HG02623 (cell line): ENCODE measurements at regions not wholly inside any gene's neighbourhood (a gene's known extent, or its start where the extent isn't known, plus 50 kb on each side); places are given as distances from the start of the nearest gene placed in this dataset.
A peak's percentile ranks its signal among the peaks of the same experiment; 100 is the strongest.
"Not testable (repeated sequence)": the region's sequence is repeated elsewhere in the genome, so short reads cannot be mapped to it uniquely, and the experiment has no call there.

Source experiments
- ATAC-seq: cut with Tn5 transposase; IDR thresholded peaks from one replicate; pipeline ENCODE4 v1.9.1; 2021; ENCODE audit warnings: moderate library complexity; ENCODE audit not compliant: unreplicated experiment

- no peak for ATAC-seq
Measured at GRCh38 chr6:27854421-27854820, 57.8 kb downstream of the OR2B2 start.

- ATAC-seq, result no peak
Measured at GRCh38 chr6:27851440-27851839, 60.8 kb downstream of the OR2B2 start.

- ATAC-seq, result not testable (repeated sequence)
Measured at GRCh38 chr6:27849001-27849400, 63.2 kb downstream of the OR2B2 start.

GRCh38 chr6:27847706-27848105, 64.5 kb downstream of the OR2B2 start:
- ATAC-seq, result no peak

- ATAC-seq, result no peak
Measured at GRCh38 chr6:27840572-27840971, 71.6 kb downstream of the OR2B2 start.

GRCh38 chr6:27839626-27840475, 72.3 kb downstream of the OR2B2 start:
- no peak for ATAC-seq

GRCh38 chr6:27838945-27839625, 73.1 kb downstream of the OR2B2 start:
- no peak for ATAC-seq

GRCh38 chr6:27838058-27838944, 73.9 kb downstream of the OR2B2 start:
- peak; percentile 78 for ATAC-seq

GRCh38 chr6:27837625-27838057, 74.6 kb downstream of the OR2B2 start:
- peak; percentile 2 for ATAC-seq

- no peak for ATAC-seq
Measured at GRCh38 chr6:27836783-27837624, 75.2 kb downstream of the OR2B2 start.

GRCh38 chr6:27836141-27836782, 75.9 kb downstream of the OR2B2 start:
- ATAC-seq, result no peak

GRCh38 chr6:27834879-27835549, 77.2 kb downstream of the OR2B2 start:
- no peak for ATAC-seq

- ATAC-seq, result no peak
Measured at GRCh38 chr6:27834384-27834783, 77.8 kb downstream of the OR2B2 start.

- peak; percentile 77 for ATAC-seq
Measured at GRCh38 chr6:27831434-27832081, 80.6 kb downstream of the OR2B2 start.

GRCh38 chr6:27830600-27831433, 81.4 kb downstream of the OR2B2 start:
- peak; percentile 54 for ATAC-seq

- no peak for ATAC-seq
Measured at GRCh38 chr6:27830212-27830599, 82.0 kb downstream of the OR2B2 start.

- no peak for ATAC-seq
Measured at GRCh38 chr6:27829453-27830211, 82.6 kb downstream of the OR2B2 start.
